K562 (cell line): ENCODE measurements at regions not wholly inside any gene's neighbourhood (a gene's known extent, or its start where the extent isn't known, plus 50 kb on each side); places are given as distances from the start of the nearest gene placed in this dataset.
"Not testable (repeated sequence)": the region's sequence is repeated elsewhere in the genome, so short reads cannot be mapped to it uniquely, and the experiment has no call there.

Experiments
- ATAC-seq: fragments of 200-7000 bp; cut with Tn5 transposase; 3 replicates; pipeline ENCODE4 v1.9.1; 2020; ENCODE audit warnings: moderate library complexity
- BruUV-seq: library from RNA; stranded (reverse); fragments of 400-500 nt; replicated peaks from 2 replicates; lab custom pipeline; 2021; lab: Mats Ljungman, UMichigan
- CTCF ChIA-PET: fragments of 300-600 bp; formaldehyde crosslinking; extraction: SDS; loops from one replicate; lab custom pipeline; 2021; ENCODE audit warnings: low intra/inter-chr PET ratio; lab: Yijun Ruan, JAX
- POLR2A ChIA-PET: fragments of 300-600, 350-650 bp; sonication (Branson Sonifier 250); formaldehyde crosslinking; extraction: SDS; loops from one replicate; lab custom pipeline; 2021; ENCODE audit warnings: antibody characterized with exemption, inconsistent platforms; lab: Yijun Ruan, JAX
- DNase-seq, 4 experiments: peaks; one replicate each; pipeline versions ENCODE4 v3.0.0 to v3.0.0-alpha.2; 2011 to 2018; ENCODE audit warnings: low spot score in 3 of 4, mixed read lengths in 3 of 4; ENCODE audit errors: extremely low read depth in 1 of 4
- FAIRE-seq: peaks from 2 replicates; lab custom pipeline; 2011; peaks lifted over from hg19 to GRCh38; lab: Jason Lieb, UNC
- H2AFZ ChIP-seq: 2 replicates; pipeline ENCODE4 v1.6.0; 2011; ENCODE audit warnings: low read depth, low read length, control low read depth, inconsistent platforms
- H3K27ac ChIP-seq: fragments of 200-600 bp; 3 replicates; pipeline ENCODE4 v1.8.0; 2011; ENCODE audit warnings: low read depth, mild to moderate bottlenecking, control low read depth, inconsistent platforms, low read length, moderate library complexity, mixed read lengths; ENCODE audit errors: extremely low read depth
- H3K27me3 ChIP-seq, 2 experiments: fragments of 300-600 bp in 1 of 2; 2 replicates in 1 of 2; 3 replicates in 1 of 2; pipeline versions ENCODE4 v1.6.0 to v1.8.0; 2011; ENCODE audit warnings: inconsistent platforms in 2 of 2, low read length in 2 of 2, mild to moderate bottlenecking in 1 of 2, mixed read lengths in 1 of 2, moderate library complexity in 1 of 2; ENCODE audit not compliant: control insufficient read depth in 2 of 2, insufficient read depth in 2 of 2
- H3K36me3 ChIP-seq: fragments of 300-600 bp; 3 replicates; pipeline ENCODE4 v1.8.0; 2011; ENCODE audit warnings: mild to moderate bottlenecking, low read length, inconsistent platforms; ENCODE audit not compliant: control insufficient read depth, insufficient read depth
- H3K4me1 ChIP-seq, 2 experiments: fragments of 200-600 bp in 1 of 2; replicated peaks in 1 of 2; 2 replicates in 1 of 2; 3 replicates in 1 of 2; pipeline versions ENCODE4 v1.5.1 to v1.8.0; 2011; ENCODE audit warnings: inconsistent platforms in 2 of 2, low read length in 2 of 2, mild to moderate bottlenecking in 1 of 2, mixed read lengths in 1 of 2, moderate library complexity in 1 of 2; ENCODE audit not compliant: control insufficient read depth in 2 of 2, insufficient read depth in 2 of 2
- H3K4me2 ChIP-seq: 2 replicates; pipeline ENCODE4 v1.6.1; 2011; ENCODE audit warnings: low read length, control low read depth, inconsistent platforms, mixed read lengths; ENCODE audit not compliant: insufficient read depth
- H3K4me3 ChIP-seq: fragments of 200-600 bp; sonication (generic), shearing (Covaris generic); 2 replicates; pipeline ENCODE4 v1.5.1; 2016; ENCODE audit warnings: control low read depth, inconsistent platforms
- H3K79me2 ChIP-seq: fragments of 200-600 bp; 3 replicates; pipeline ENCODE4 v1.8.0; 2011; ENCODE audit warnings: low read length, inconsistent platforms; ENCODE audit not compliant: control insufficient read depth, insufficient read depth
- H3K9ac ChIP-seq, 2 experiments: 2 replicates each; pipeline versions ENCODE4 v1.6.0 to v1.6.1; 2011; ENCODE audit warnings: low read depth in 2 of 2, low read length in 2 of 2, control low read depth in 1 of 2, inconsistent platforms in 1 of 2, mild to moderate bottlenecking in 1 of 2, mixed read lengths in 1 of 2; ENCODE audit not compliant: insufficient read depth in 1 of 2
- H3K9me1 ChIP-seq: one replicate; pipeline ENCODE4 v1.6.0; 2011; ENCODE audit warnings: inconsistent platforms, mild to moderate bottlenecking, low read length, moderate library complexity; ENCODE audit not compliant: control insufficient read depth, insufficient read depth
- H3K9me3 ChIP-seq: replicated peaks from 2 replicates; pipeline ENCODE4 v1.5.1; 2011; ENCODE audit warnings: low read depth, low read length, inconsistent platforms; ENCODE audit not compliant: control insufficient read depth, insufficient read depth
- H4K20me1 ChIP-seq: replicated peaks from 2 replicates; pipeline ENCODE4 v1.6.1; 2011; ENCODE audit warnings: low read length, inconsistent platforms, mixed read lengths; ENCODE audit not compliant: control insufficient read depth, insufficient read depth
- EP400 ChIP-seq: fragments of 450-650 bp; IDR thresholded peaks from 2 replicates; pipeline ENCODE4 v1.6.1; 2017; ENCODE audit warnings: antibody characterized with exemption, mild to moderate bottlenecking, moderate library complexity
- ETS2 ChIP-seq: IDR thresholded peaks from 2 replicates; pipeline ENCODE4 v1.6.1; 2016; ENCODE audit warnings: borderline replicate concordance, missing genetic modification characterization, mild to moderate bottlenecking, moderate library complexity, missing compliant biosample characterization; ENCODE audit not compliant: poor library complexity, severe bottlenecking
- KHSRP ChIP-seq: fragments of 450-650 bp; IDR thresholded peaks from 2 replicates; pipeline ENCODE4 v1.6.1; 2017
- U2AF1 ChIP-seq: fragments of 200-400 bp; formaldehyde crosslinking; optimal IDR thresholded peaks from 2 replicates; pipeline ENCODE3; 2017; ENCODE audit warnings: mild to moderate bottlenecking, low read depth, low read length, moderate library complexity
- WHSC1 ChIP-seq: IDR thresholded peaks from one replicate; pipeline ENCODE4 v1.6.1; 2012; ENCODE audit warnings: low read length, control low read depth, inconsistent platforms
- WGBS: fragments of 100-300 bp; shearing (Covaris generic); methylation state at CpG from one replicate; pipeline ENCODE4 v1.1.6; 2016; ENCODE audit warnings: low coverage, mixed read lengths; ENCODE audit not compliant: insufficient coverage; ENCODE audit errors: missing lambda C conversion rate; 5-methylcytosine and 5-hydroxymethylcytosine counted together
- in situ Hi-C: fragments of 300-500 bp; cut with MboI; formaldehyde crosslinking; loops from 4 replicates; pipeline ENCODE4 v1.15.0; 2018; ENCODE audit warnings: inconsistent platforms, mixed read lengths
- intact Hi-C: fragments of 100-400 bp; cut with micrococcal nuclease; formaldehyde crosslinking; loops from 2 replicates; pipeline ENCODE4 v1.14.2; 2022

- H3K9me3 ChIP-seq, FAIRE-seq, H3K4me1 ChIP-seq, H3K36me3 ChIP-seq, H2AFZ ChIP-seq, H3K4me2 ChIP-seq, H3K9ac ChIP-seq, intact Hi-C loops, H3K4me3 ChIP-seq, DNase-seq, BruUV-seq, CTCF ChIA-PET, H3K27ac ChIP-seq, H4K20me1 ChIP-seq, H3K27me3 ChIP-seq, in situ Hi-C loops, H3K9me1 ChIP-seq, ATAC-seq, H3K79me2 ChIP-seq: not testable (repeated sequence)
- 53% methylated on average over 5 of the region's 5 CpGs for WGBS
- POLR2A ChIA-PET, result interaction anchor here (1.0 kb wide), 1 partner anchor 9 kb away, joined by 3 read pairs; no protein-coding TSS in a partner anchor
Observed at GRCh38 chr3:177466622-177467021, 269.3 kb upstream of the TBL1XR1 start.

GRCh38 chr3:177467247-177467985 lies 270.1 kb upstream of the TBL1XR1 start:
- in situ Hi-C loops (no loop called here), intact Hi-C loops (no loop called here)
- H2AFZ ChIP-seq, result no peak overlapping the region
- H4K20me1 ChIP-seq, result no peaks in the 10 kb centered on the region
- CTCF ChIA-PET, result no interaction called here
- no peaks in the 10 kb centered on the region for H3K79me2 ChIP-seq
- POLR2A ChIA-PET, result interaction anchor here (0.6 to 1.0 kb wide), 2 partner anchors 8 to 133 kb away, joined by 3 read pairs; no protein-coding TSS in a partner anchor
- no peak overlapping the region for H3K4me3 ChIP-seq
- no TSS peak for BruUV-seq
- H3K9me1 ChIP-seq, result no peaks in the 10 kb centered on the region
- no peak overlapping the region for H3K27ac ChIP-seq
- H3K36me3 ChIP-seq, result no peaks in the 10 kb centered on the region
- H3K27me3 ChIP-seq, result no peaks in the 10 kb centered on the region
- DNase-seq, result no peak
- no peak for FAIRE-seq
- no peak overlapping the region for H3K4me2 ChIP-seq
- no peak for ATAC-seq
- H3K9ac ChIP-seq, result no peak overlapping the region
- 37% methylated on average over 3 of the region's 5 CpGs for WGBS
- TF ChIP-seq U2AF1 (no peak), ETS2 (tag) (no peak), KHSRP (no peak), WHSC1 (no peak), EP400 (no peak)
- H3K4me1 ChIP-seq, result no peaks in the 10 kb centered on the region; a peak in 1 of 5 replicates
- H3K9me3 ChIP-seq, result no peaks in the 10 kb centered on the region
